ENCODE measurements at regions not wholly inside any gene's neighbourhood (a gene's known extent, or its start where the extent isn't known, plus 50 kb on each side); places are given as distances from the start of the nearest gene placed in this dataset.

- TF ChIP-seq CTCF (IDR thresholded peaks at IDR 0.05) (no peak), EZH2 (IDR thresholded peaks at IDR 0.05) (no peak), EZH2phosphoT487 (IDR thresholded peaks at IDR 0.05) (no peak)
Observed at GRCh38 chr1:30405631-30406212, 317.7 kb downstream of the MATN1 start.

All from neural progenitor cell (in vitro differentiated cells).